Endothelial cell of umbilical vein (primary cell): ENCODE measurements at regions not wholly inside any gene's neighbourhood (a gene's known extent, or its start where the extent isn't known, plus 50 kb on each side); places are given as distances from the start of the nearest gene placed in this dataset.

Experiments
- BruUV-seq: library from RNA; stranded (reverse); fragments of 400-500 nt; replicated peaks from 2 replicates; lab custom pipeline; 2021; lab: Mats Ljungman, UMichigan
- CTCF ChIA-PET: fragments of 300-600, 350-600 bp; sonication (Branson Sonifier 250); formaldehyde crosslinking; loops from one replicate; lab custom pipeline; 2021; ENCODE audit warnings: antibody characterized with exemption, inconsistent platforms; lab: Charles Lee
- POLR2A ChIA-PET: fragments of 300-600, 350-600 bp; sonication (Branson Sonifier 250); formaldehyde crosslinking; loops from one replicate; lab custom pipeline; 2021; ENCODE audit warnings: antibody characterized with exemption, inconsistent platforms; lab: Charles Lee
- DNase-seq: peaks from one replicate; pipeline ENCODE4 v3.0.0-alpha.2; 2011; ENCODE audit warnings: low read depth, low spot score
- FAIRE-seq: peaks from 2 replicates; lab custom pipeline; 2011; peaks lifted over from hg19 to GRCh38; lab: Jason Lieb, UNC
- H2AFZ ChIP-seq: 2 replicates; pipeline ENCODE4 v1.6.0; 2012; ENCODE audit warnings: low read depth, low read length, control low read depth, inconsistent platforms
- H3K27ac ChIP-seq: 2 replicates; pipeline ENCODE4 v1.5.1; 2011; ENCODE audit warnings: low read depth, mild to moderate bottlenecking, control low read depth, low read length, moderate library complexity; ENCODE audit not compliant: insufficient read depth
- H3K27me3 ChIP-seq, 2 experiments: 2 replicates each; pipeline versions ENCODE4 v1.6.0 to v1.6.1; 2011; ENCODE audit warnings: low read length in 2 of 2, mixed read lengths in 1 of 2; ENCODE audit not compliant: control insufficient read depth in 2 of 2, insufficient read depth in 2 of 2
- H3K36me3 ChIP-seq, 2 experiments: 2 replicates in 1 of 2; 3 replicates in 1 of 2; pipeline ENCODE4 v1.5.1; 2011; ENCODE audit warnings: low read length in 2 of 2, mild to moderate bottlenecking in 1 of 2, moderate library complexity in 1 of 2; ENCODE audit not compliant: control insufficient read depth in 2 of 2, insufficient read depth in 2 of 2; ENCODE audit errors: extremely low read depth in 1 of 2
- H3K4me1 ChIP-seq: 3 replicates; pipeline ENCODE4 v1.5.1; 2011; ENCODE audit warnings: mild to moderate bottlenecking, low read length; ENCODE audit not compliant: control insufficient read depth, insufficient read depth; ENCODE audit errors: extremely low read depth
- H3K4me2 ChIP-seq: 2 replicates; pipeline ENCODE4 v1.6.1; 2011; ENCODE audit warnings: low read length, control low read depth, mixed read lengths; ENCODE audit not compliant: insufficient read depth
- H3K4me3 ChIP-seq, 3 experiments: fragments of 200-600 bp in 1 of 3; sonication (generic), shearing (Covaris generic) in 1 of 3; replicated peaks in 1 of 3; 2 replicates each; pipeline ENCODE4 v1.5.1; 2011 to 2016; ENCODE audit warnings: control low read depth in 3 of 3, low read length in 3 of 3, mild to moderate bottlenecking in 2 of 3, inconsistent platforms in 1 of 3, low read depth in 1 of 3, moderate library complexity in 1 of 3; ENCODE audit not compliant: insufficient read depth in 1 of 3
- H3K79me2 ChIP-seq: 2 replicates; pipeline ENCODE4 v1.6.0; 2012; ENCODE audit warnings: low read length, inconsistent platforms; ENCODE audit not compliant: control insufficient read depth, insufficient read depth
- H3K9ac ChIP-seq: replicated peaks from 2 replicates; pipeline ENCODE3; 2011; ENCODE audit warnings: low read length, control low read depth; ENCODE audit not compliant: insufficient read depth; ENCODE audit errors: extremely low read depth
- H3K9me1 ChIP-seq: replicated peaks from 3 replicates; pipeline ENCODE4 v1.6.0; 2011; ENCODE audit warnings: mild to moderate bottlenecking, low read length; ENCODE audit not compliant: control insufficient read depth, insufficient read depth; ENCODE audit errors: extremely low read depth
- H3K9me3 ChIP-seq: replicated peaks from 2 replicates; pipeline ENCODE4 v1.5.1; 2012; ENCODE audit warnings: low read length, inconsistent platforms; ENCODE audit not compliant: control insufficient read depth, insufficient read depth
- H4K20me1 ChIP-seq: replicated peaks from 2 replicates; pipeline ENCODE3; 2011; ENCODE audit warnings: mild to moderate bottlenecking, low read length; ENCODE audit not compliant: control insufficient read depth, insufficient read depth; ENCODE audit errors: extremely low read depth
- EZH2 ChIP-seq: IDR thresholded peaks from 2 replicates; pipeline ENCODE4 v1.6.1; 2012; ENCODE audit warnings: borderline replicate concordance, low read depth, mild to moderate bottlenecking, moderate library complexity, low read length, inconsistent platforms; ENCODE audit not compliant: severe bottlenecking
- FOS ChIP-seq: IDR thresholded peaks from 2 replicates; pipeline ENCODE4 v1.6.1; 2011; ENCODE audit warnings: mild to moderate bottlenecking, low read length, moderate library complexity, borderline replicate concordance; ENCODE audit not compliant: insufficient read depth
- GATA2 ChIP-seq: IDR thresholded peaks from 2 replicates; pipeline ENCODE4 v1.7.0; 2011; ENCODE audit warnings: low read depth, mild to moderate bottlenecking, moderate library complexity, mixed read lengths, low read length; ENCODE audit not compliant: insufficient read length, insufficient read depth
- JUN ChIP-seq: IDR thresholded peaks from 2 replicates; pipeline ENCODE4 v1.6.1; 2011; ENCODE audit warnings: borderline replicate concordance, low read depth; ENCODE audit not compliant: insufficient read length, insufficient read depth
- MAX ChIP-seq: IDR thresholded peaks from 2 replicates; pipeline ENCODE4 v1.6.1; 2011; ENCODE audit not compliant: insufficient read depth, insufficient read length
- MYC ChIP-seq: IDR thresholded peaks from one replicate; pipeline ENCODE4 v1.6.1; 2011; ENCODE audit warnings: mild to moderate bottlenecking, low read depth, low read length
- POLR2A ChIP-seq: IDR thresholded peaks from 2 replicates; pipeline ENCODE4 v1.6.1; 2012; ENCODE audit warnings: low read depth, mild to moderate bottlenecking, control low read depth, low read length
- POLR2AphosphoS5 ChIP-seq: IDR thresholded peaks from 2 replicates; pipeline ENCODE4 v1.6.1; 2012; ENCODE audit warnings: low read depth, mild to moderate bottlenecking, control low read depth, low read length, moderate library complexity; ENCODE audit not compliant: insufficient read depth
- dilution Hi-C: fragments of 300-500 bp; cut with MboI; formaldehyde crosslinking; loops from one replicate; pipeline ENCODE4 v1.15.0; 2019; ENCODE audit warnings: low sequenced_read_pairs; ENCODE audit not compliant: extremely low pct_ligation_motif_present
- intact Hi-C: fragments of 100-400 bp; cut with micrococcal nuclease; formaldehyde crosslinking; loops from one replicate; pipeline ENCODE4 v1.10.0; 2022
- TF ChIP-seq, protein P1 (sequence below), 2 donors: IDR thresholded peaks; 1 replicate in 1 of 2; 2 replicates in 1 of 2; pipeline ENCODE4 v1.5.1; 2011; ENCODE audit warnings: low read length in 2 of 2, mild to moderate bottlenecking in 2 of 2, moderate library complexity in 2 of 2, control low read depth in 1 of 2, inconsistent platforms in 1 of 2, low read depth in 1 of 2; ENCODE audit not compliant: insufficient read depth in 1 of 2; ENCODE audit errors: extremely low read depth in 1 of 2

GRCh38 chr11:26086028-26086427 lies 245.9 kb upstream of the ANO3 start:
- intact Hi-C loops (no loop called here), dilution Hi-C loops (no loop called here)
- DNase-seq (no peak), FAIRE-seq (no peak)
- Histone ChIP-seq H3K4me1 (no peaks in the 10 kb centered on the region), H3K4me3 (no peak overlapping the region), H3K79me2 (no peaks in the 10 kb centered on the region), H3K36me3 (no peaks in the 10 kb centered on the region), H3K27ac (no peak overlapping the region), H3K4me2 (no peak overlapping the region), H3K9me1 (no peaks in the 10 kb centered on the region), H3K9ac (no peak overlapping the region), H3K9me3 (no peaks in the 10 kb centered on the region), H2AFZ (no peak overlapping the region), H4K20me1 (no peaks in the 10 kb centered on the region), H3K27me3 (no peaks in the 10 kb centered on the region)
- no TSS peak for BruUV-seq
- ChIA-PET CTCF (interaction anchor here (2.1 kb wide), 1 partner anchor 16 kb away, joined by 7 read pairs; no protein-coding TSS in a partner anchor), POLR2A (no interaction called here)
- TF ChIP-seq FOS = no peak
- TF ChIP-seq POLR2A = no peak
- TF ChIP-seq, protein P1, sequence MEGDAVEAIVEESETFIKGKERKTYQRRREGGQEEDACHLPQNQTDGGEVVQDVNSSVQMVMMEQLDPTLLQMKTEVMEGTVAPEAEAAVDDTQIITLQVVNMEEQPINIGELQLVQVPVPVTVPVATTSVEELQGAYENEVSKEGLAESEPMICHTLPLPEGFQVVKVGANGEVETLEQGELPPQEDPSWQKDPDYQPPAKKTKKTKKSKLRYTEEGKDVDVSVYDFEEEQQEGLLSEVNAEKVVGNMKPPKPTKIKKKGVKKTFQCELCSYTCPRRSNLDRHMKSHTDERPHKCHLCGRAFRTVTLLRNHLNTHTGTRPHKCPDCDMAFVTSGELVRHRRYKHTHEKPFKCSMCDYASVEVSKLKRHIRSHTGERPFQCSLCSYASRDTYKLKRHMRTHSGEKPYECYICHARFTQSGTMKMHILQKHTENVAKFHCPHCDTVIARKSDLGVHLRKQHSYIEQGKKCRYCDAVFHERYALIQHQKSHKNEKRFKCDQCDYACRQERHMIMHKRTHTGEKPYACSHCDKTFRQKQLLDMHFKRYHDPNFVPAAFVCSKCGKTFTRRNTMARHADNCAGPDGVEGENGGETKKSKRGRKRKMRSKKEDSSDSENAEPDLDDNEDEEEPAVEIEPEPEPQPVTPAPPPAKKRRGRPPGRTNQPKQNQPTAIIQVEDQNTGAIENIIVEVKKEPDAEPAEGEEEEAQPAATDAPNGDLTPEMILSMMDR (IDR thresholded peaks at IDR 0.05; ENCODE audit: extremely low read depth in 1 of 2, insufficient read depth in 1 of 2, low read depth in 1 of 2, low read length in 2 of 2) = no peak
- no peak for TF ChIP-seq GATA2
- TF ChIP-seq POLR2AphosphoS5 = no peak
- no peak for TF ChIP-seq MAX
- no peak for TF ChIP-seq EZH2
- no peak for TF ChIP-seq JUN
- no peak for TF ChIP-seq MYC
